Limb (tissue), 2 donors: ENCODE measurements at regions not wholly inside any gene's neighbourhood (a gene's known extent, or its start where the extent isn't known, plus 50 kb on each side); places are given as distances from the start of the nearest gene placed in this dataset.
"Not testable (repeated sequence)": the region's sequence is repeated elsewhere in the genome, so short reads cannot be mapped to it uniquely, and the experiment has no call there.

Experiments
- DNase-seq, 2 donors: peaks; one replicate each; pipeline ENCODE4 v3.0.0-alpha.2; 2016; ENCODE audit errors: extremely low spot score in 2 of 2

GRCh38 chr12:39699079-39699478, 79.5 kb upstream of the ABCD2 start:
- not testable (repeated sequence) for DNase-seq

- no peak for DNase-seq
These were observed 77.5 kb upstream of the ABCD2 start for GRCh38 chr12:39697108-39697507.

GRCh38 chr12:39692258-39692853, 72.8 kb upstream of the ABCD2 start:
- peak in 1 of 2 donors; percentile 21 for DNase-seq

- DNase-seq: no peak
These were observed 66.5 kb upstream of the ABCD2 start for GRCh38 chr12:39685854-39686657.

GRCh38 chr12:39682689-39683477, 63.3 kb upstream of the ABCD2 start:
- no peak for DNase-seq

GRCh38 chr12:39675263-39675662, 55.7 kb upstream of the ABCD2 start:
- no peak for DNase-seq

- no peak for DNase-seq
These were observed 53.4 kb upstream of the ABCD2 start for GRCh38 chr12:39672976-39673375.

GRCh38 chr12:39671898-39672875, 52.6 kb upstream of the ABCD2 start:
- DNase-seq: no peak

- not testable (repeated sequence) for DNase-seq
These were observed 49.9 kb upstream of the ABCD2 start for GRCh38 chr12:39669539-39669938.
